ENCODE measurements at regions not wholly inside any gene's neighbourhood (a gene's known extent, or its start where the extent isn't known, plus 50 kb on each side); places are given as distances from the start of the nearest gene placed in this dataset.

GRCh38 chr1:93744299-93744988 lies 62.8 kb upstream of the BCAR3 start:
- peak; percentile 77 for DNase-seq

GRCh38 chr1:93743465-93743864 lies 61.8 kb upstream of the BCAR3 start:
- peak; percentile 23 for DNase-seq

- no peak for DNase-seq
These were observed 59.0 kb upstream of the BCAR3 start for GRCh38 chr1:93740601-93741031.

DNA sequence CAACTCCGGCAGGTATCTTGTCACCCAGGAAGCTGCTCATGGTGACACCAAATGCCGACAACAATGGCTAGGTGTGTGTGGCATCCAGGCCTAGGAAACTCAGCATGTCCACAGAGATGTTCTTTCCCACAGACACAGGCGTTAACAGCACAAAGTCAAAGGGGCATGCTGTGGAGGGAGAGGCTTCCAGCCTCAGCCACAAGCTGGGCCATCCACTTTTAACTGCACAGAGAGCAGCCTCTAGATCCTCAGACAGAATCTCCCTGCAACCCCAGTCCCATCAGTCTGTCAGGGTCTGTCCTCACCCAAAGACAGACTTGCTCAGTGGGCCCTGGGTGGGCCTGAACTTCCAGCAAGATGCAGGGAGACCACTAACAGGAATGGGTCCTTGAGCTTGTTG lies 58.5 kb upstream of the BCAR3 start:
- no peak for DNase-seq

DNA sequence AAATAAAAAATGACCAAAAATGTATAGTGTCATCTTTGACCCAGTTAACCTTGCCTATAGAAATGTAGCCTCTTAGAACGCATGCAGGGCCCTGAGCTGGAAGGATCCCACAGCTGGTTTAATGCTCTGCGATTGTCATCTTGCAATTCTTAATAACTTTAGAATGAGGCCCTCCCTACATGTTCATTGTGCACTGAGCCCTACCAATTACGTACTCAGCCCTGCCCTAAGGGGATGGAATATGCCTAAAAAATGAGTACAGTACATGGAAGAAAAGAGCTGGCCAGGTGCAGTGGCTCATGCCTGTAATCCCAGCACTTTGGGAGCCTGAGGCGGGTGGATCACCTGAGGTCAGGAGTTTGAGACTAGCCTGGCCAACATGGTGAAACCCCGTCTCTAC lies 57.8 kb upstream of the BCAR3 start:
- peak; percentile 72 for DNase-seq

GRCh38 chr1:93738926-93739325 lies 57.3 kb upstream of the BCAR3 start:
- DNase-seq = no peak

GRCh38 chr1:93738075-93738622 lies 56.5 kb upstream of the BCAR3 start:
- no peak for DNase-seq

GRCh38 chr1:93735722-93736121 lies 54.1 kb upstream of the BCAR3 start:
- DNase-seq = no peak

DNA sequence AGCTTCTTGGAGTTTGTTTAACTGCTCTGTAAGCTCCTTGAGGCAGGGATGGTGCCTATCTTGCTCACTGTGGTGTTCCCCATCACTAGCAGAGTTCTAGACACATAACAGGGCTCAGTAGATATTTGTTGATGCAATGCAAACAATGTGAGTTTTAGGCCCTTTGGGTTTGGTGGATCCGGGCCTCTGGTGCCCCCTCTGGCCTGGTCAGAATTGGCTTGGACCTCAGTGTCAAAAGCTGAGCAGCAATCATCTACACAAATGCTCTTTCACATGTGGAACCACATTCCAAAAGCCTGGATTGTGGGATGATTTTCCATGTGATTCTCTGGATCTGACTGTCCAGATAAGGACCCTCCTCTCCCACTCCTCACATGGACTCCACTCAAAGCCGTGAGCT lies 53.4 kb upstream of the BCAR3 start:
- no peak for DNase-seq

GRCh38 chr1:93733340-93733739 lies 51.7 kb upstream of the BCAR3 start:
- no peak for DNase-seq

DNA sequence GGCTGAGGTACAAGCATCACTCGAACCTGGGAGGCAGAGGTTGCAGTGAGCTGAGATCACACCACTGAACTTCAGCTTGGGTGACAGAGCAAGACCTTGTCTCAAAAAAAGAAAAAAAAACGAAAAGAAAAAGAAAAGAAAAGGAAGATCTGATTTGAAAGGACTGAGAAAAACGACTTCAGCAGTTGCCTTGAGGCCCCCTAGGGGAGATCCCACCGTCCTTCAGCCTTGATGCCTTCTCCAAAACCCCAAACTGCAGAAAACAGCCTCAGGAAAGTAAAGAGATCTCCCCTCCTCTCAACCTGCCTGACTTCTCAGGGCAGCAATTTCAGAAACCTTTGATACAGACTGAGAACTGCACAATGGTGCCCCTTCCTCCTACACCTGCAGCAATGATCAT lies 50.9 kb upstream of the BCAR3 start:
- no peak for DNase-seq
